Occipital lobe (tissue), 1 donor: ENCODE measurements at regions not wholly inside any gene's neighbourhood (a gene's known extent, or its start where the extent isn't known, plus 50 kb on each side); places are given as distances from the start of the nearest gene placed in this dataset.
"Not testable (repeated sequence)": the region's sequence is repeated elsewhere in the genome, so short reads cannot be mapped to it uniquely, and the experiment has no call there.

Experiments
- DNase-seq: peaks from one replicate; lab custom pipeline; 2025; lab: John Stamatoyannopoulos, UW

DNA sequence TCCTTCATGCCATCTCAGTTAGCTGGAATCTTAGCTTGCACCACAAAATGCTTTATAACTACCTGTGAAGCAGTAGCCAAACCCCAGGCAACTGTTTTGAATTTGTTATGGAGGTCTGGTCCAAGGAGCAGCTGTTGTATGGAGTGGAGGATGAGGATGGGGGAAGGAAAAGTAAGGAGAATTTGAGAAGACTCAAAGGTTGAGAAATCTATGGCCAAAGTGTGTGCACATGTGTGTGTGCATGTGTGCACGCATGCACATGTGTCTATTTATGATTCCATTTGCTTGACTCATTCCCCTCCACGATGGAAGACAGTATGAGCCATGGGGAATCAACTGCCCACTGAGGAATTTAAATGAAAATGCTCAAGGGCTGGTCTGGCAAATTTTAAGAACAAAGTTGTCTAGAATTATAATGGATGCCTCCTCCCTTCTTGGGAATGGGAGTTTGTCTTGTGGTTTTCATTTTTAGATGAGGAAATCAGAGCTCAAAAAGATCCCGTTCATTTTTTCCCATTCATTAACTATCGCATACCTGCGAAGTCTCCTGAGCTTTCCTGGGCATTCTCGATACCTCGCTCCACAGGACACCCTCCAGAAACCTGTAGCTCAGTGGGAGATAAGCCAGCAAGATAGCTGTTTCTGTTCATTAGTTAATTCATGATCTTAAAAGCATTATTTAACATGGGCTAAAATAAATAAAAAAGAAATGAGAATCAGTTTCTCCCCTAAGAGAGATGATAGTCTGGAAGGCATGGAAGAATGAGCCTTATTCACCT is 152.3 kb upstream of the NEDD9 start:
- DNase-seq = no peak

DNA sequence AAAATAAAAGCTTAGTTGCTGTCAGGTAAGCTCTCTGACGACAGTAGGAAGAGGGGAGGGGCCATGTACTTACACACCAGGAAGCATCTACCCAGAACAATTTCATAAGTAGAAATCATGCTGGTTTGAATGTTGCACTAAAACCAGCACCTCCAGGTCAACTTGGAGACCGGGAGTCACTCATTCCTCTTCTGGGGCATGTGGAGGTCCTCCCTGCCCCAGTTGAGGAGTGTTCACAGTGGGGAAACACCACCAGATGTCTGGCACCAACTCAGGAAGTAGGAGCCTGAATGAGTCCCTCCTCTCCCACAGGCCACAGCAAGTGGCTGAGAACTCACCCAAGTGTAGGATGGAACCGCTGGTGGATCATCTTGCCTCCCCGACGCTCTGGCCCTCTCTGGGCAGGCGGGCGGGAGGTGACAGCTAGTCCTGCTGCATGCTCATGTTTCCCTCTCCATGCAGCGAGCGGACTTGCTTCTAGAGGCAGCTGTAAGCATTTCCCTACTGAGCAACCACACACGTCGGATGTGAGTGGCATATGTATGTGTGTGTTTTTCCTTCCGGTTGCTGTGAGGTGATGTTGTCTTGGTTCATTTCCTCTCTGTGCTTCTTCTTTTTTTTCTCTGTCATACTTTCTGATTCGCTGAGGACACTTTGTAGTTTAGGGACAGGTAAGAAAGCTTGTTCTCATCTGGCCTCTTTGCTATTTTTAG is 149.5 kb upstream of the NEDD9 start:
- DNase-seq = no peak

DNA sequence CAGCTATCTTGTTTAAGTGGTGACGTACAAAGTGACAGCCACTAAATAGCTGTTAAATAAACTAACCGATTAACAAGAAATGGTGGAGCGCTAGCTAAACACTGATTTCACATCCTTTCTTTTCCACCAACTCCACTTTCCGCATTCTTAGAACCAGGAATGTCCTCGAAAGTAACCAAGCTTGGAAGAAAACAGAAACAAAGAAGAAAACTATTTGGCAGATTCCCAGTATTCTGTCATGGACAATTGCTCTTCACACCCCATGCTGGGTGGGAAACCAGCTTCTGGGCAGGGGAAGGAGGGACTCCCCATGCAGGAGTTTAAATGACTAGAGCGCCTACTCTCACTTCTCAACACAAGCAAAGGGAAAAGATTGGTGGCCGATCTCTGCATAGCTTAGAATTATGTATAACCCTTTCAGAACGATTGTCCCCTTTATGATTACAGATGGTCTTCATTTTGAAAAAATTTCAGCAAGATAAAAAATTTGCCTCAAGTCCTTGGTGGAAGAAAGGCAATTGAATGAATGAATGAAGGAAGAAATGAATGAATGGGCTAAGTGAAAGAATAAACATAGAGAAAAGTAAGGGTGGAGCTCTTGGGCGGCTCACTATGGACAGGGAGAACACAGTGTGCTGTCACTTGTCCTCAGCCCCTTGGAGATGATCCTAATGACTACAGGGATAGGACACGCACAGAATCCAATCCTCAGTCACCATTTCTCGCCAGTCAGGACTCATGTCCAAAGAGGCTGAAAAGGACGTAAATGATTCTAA is 148.7 kb upstream of the NEDD9 start:
- no peak for DNase-seq

DNA sequence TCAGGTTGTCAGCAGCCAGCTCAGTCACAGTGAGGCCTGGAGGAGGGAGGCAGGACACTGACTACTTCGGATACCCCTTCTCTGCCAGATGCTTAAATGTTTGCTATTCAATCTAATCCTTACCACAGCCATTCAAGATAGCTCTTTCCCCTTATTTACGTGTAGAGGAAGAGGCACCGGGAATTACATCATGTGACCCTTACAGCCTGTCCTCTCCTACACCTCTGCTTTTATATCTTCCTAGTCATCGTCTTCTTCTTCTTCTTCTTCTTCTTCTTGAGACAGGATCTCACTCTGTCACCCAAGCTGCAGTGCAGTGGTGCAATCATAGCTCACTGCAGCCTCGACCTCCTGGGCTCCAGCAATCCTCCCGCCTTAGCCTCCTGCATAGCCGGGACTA is 148.1 kb upstream of the NEDD9 start:
- DNase-seq = no peak

DNA sequence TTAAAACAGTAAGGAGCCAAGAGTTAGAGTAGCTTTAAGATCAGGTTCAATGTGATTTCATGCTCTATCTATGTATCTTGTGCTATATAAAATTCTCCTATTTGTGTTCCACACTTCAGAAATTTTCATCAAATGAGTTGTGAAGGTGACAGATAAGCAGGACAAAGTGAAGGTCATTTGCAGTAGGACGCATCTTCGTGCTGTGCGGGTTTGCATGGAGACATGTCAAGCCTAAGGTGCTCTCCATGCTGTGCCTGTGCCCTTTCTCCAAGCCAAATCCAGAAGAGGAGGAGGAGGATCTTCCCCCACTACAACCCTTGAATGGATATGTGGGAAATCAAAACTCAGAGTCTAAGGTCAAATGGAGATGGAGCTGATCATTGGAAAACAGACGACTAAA is 147.3 kb upstream of the NEDD9 start:
- no peak for DNase-seq

DNA sequence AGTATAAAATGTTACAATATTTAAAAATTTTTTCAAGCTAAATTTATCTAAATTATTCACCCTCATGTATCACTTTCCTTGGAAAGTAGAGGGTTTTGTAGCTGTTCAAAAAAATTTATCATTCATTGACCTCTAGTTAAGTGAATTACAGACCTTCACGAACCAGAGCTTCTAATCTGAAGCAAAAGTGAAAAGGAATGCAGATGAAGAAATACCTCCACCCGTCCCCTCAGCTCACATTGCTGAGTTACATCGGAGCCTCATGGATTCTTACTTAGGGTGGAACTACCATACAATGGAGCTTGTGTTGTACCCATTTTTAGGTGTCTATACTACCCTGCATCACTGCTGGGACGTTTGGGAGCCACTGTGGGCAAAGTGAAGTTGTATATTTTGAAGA is 146.2 kb upstream of the NEDD9 start:
- no peak for DNase-seq

DNA sequence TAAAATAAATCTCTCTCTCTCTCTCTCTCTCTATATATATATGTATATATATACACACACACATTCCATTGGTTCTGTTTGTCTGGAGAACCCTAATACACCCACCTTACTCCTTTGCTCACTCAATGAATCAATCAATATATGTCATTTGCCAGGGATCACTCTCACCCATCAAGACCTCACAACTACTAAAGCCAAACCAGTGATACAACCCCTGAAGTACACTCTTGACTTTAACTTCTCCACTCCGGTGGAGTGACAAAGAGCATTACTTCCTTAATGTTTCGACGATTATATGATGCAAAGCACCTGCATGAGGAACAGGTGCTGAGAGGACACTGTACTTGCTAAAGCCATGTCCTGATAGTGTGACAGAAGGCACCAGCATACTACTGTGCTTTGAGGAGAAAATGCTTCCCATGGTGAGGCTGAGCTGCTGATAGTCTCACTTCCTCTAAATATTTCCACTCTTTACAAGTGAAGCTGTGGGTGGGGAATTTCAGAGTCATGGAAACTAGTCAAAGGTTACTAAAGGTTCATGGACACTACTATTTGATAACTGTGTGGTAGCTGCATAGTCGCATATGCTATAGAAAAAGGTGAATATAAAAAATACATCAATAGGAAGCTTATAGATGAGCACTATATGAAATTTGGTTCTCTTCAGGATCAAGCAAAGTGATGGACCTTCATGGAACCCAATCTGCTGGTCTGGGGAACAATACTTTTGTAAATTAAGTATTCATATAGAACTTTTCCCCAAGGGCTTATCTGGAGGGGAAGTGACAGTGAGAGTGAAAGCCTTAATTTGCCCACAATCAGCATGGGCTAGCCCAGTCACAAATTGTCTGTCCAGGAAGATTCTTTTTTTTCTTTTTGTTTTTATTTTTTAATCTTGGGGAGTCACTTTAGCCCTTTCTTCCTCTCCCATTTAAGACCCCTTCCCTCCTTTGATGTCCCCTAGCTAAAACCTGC is 141.9 kb upstream of the NEDD9 start:
- DNase-seq = no peak

DNA sequence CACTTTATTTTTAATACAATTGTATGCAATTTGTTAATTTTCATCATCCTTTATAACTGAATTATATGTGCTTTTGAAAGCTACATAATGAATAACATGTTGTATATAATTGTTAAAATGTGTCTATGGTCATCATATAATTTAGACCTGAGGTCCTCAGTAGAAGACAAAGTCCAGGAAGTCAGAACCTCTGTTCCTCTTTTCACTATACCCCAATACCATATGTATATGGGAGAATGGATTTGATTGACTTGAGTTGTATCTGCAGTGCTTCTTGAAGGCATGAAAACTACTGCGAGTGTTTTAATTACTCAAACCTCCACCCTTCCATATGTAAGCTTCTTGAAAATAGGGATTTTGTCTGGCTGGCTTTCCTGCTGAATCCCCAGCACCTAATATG is 140.7 kb upstream of the NEDD9 start:
- no peak for DNase-seq

DNA sequence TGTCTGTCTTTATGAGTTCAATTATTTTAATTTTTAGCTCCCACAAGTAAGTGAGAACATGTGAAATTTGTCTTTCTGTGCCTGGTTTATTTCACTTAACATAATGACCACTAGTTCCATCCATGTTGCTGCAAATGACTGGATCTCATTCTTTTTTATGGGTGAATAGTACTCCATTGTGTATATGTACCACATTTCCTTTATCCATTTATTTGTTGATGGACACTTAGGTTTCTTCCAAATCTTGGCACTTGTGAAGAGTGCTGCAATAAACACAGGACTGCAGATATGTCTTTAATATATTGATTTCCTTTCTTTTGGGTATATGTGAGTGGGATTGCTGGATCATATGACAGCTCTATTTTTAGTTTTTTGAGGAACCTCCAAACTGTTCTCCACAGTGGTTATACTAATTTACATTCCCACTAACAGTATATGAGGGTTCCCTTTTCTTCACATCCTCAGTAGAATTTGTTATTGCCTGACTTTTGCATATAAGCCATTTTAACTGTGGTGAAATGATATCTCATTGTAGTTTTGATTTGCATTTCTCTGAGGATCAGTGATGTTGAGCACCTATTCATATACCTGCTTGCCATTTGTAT is 139.8 kb upstream of the NEDD9 start:
- DNase-seq = not testable (repeated sequence)

DNA sequence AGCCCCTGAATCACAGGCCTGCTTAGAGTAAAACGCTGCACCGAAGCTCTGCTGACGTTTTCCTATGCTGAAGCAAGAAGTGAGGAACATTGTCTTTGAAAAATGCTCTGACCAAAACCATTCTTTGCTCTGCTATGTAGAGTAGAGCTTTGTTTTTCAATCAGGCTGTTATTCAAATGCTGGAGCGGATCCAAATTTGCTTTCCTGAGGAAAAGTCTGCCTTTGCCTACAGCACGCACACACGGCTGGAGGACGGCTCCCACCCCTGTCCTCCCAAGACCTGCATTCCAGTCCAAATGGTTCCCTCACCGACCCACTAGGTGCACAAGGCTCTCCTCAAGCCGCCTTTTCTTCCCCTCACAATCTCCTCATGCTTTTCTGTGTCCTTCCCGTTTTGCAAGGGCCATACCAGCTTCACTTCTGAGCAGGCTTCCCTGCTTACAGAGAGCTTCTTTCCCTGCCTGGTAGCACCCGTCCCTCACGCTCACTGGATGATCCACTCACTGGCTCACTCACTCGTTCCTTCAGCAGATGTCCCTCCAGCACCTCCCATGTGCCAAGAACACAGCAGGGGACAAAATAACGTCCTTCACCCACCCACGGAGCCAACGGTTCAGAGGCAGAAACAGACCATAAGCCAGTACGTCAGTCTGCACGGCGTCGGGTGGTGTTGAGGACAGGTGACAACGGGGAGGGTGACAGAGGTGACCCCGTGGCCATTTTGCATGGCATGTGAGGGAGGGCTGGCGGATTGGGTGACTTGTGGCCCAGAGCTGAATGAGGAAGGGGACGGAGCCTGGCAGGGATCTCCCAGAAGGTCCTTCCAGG is 137.9 kb upstream of the NEDD9 start:
- DNase-seq = no peak

DNA sequence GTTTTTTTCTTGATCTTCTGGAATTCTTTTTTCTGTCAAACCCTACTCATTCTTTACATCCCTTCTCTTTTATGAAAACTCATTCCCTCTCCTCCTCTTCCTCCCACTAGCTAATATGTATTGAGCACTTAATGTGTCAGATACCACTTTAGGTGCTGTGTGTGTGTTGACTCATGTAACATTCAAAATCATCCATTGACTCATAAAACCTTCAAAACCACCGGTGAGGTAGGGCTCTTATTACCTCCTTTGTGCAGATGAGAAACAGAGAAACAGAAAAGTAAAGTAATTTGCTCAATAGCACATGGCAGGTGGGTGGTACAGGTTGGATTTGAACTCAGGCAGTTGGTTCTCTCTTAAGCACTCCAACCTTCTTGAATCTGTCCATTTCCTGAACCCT is 136.3 kb upstream of the NEDD9 start:
- no peak for DNase-seq

DNA sequence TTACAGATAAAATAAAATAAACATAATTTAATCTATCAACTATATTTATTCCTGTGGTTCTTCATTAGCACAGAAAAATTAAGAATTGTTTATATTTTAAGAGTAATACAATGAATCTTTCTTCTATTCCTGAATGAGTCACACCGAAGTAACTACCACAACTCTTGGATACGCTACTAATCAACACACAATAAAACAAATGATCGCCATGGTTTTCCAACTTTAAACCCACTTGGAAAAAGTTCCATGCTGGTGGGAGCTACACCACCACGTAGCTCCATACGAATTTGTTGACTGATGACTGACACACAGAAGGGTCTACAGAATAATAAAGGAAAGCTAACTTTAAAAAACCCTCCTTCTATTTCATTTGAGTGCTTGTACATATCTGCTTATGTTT is 135.8 kb upstream of the NEDD9 start:
- DNase-seq = no peak

DNA sequence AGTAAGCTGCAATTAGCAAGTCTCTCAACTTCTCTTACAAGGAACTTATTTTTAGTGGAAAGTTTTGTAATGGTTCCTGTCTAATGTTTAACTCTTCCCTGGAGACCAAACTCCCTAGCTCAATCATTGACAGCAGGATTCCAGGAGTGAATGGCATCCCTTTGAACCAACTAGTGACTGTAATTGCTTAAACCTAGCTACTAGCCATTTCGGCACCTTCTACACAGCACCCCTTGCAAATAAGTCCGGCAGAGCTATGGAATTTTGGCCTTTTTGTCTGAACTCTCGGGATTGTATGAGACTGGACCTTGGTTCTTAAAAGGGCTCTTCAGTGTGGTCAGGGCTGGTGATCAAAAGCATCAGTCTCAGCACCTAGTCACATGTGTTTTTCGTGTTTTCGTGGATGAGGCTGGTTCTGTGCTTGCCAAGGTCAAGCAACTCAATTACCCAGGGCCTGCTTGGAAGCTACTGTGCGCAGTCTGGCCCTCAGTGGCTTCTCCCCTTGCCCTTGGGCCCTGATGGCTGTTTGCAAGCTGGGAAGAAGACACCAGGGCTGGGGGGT is 135.3 kb upstream of the NEDD9 start:
- no peak for DNase-seq

DNA sequence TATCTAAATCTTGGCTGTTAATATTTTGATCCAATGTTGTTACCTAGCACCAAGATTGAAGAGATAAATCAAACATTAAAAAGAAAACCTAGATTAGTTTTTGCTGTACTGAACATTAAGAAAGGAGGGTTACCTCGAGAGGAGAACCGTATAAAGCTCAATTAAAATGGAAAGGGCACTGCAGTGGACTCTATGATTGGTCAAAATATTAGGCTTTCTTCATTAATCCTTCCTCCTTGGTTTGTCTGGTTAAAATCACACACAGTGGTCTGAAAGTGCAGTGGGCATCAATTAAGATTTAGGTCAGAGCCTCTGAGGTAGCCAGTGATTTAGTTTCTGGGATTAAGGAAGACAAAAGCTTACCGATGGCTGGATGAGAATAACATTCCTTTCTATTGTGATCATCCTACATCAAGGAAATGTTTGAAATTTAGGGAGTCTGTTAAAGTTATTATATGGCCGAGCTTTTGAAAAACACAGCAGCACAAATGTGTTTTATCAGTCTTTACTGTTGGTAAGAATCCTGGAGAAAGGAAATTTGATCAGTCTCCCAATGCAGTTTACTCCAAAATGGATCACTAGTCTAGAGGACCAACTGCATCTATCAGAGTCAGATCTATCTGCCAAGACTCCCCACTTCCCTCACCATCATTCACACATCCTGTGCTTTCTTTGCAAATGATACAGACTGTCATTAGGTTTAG is 134.6 kb upstream of the NEDD9 start:
- no peak for DNase-seq

DNA sequence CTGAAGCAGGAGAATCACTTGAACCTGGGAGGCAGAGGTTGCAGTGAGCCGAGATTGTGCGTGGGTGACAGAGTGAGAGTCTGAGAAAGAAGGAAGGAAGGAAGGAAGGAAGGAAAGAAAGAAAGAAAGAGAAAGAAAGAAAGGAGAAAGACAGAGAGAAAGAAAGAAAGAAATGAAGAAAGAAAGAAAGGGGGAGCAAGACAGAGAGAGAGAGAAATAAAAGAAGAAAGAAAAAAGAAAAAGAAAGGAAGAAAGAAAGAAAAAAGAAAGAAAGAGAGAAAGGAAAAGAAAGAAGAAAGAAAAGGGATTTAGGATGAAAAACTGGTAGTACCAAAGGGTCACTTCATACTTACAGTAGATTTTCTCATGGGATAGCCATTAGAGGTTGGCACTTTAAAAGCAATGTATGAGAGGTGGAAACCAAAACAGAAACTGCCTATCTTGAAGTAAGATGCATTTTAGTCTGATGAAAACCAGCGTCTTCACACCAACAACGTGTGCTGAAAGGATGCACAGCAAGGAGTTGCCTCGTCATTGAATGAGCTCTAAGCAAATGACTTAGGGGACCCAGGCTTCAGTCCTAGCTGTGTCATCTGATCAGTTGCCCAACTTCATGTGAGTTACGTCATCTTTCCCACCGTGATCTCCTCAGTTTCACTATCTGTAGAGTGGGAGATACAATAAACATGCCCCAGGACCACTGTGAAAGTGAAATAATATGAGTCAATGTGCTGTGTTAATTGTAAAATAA is 133.9 kb upstream of the NEDD9 start:
- no peak for DNase-seq

DNA sequence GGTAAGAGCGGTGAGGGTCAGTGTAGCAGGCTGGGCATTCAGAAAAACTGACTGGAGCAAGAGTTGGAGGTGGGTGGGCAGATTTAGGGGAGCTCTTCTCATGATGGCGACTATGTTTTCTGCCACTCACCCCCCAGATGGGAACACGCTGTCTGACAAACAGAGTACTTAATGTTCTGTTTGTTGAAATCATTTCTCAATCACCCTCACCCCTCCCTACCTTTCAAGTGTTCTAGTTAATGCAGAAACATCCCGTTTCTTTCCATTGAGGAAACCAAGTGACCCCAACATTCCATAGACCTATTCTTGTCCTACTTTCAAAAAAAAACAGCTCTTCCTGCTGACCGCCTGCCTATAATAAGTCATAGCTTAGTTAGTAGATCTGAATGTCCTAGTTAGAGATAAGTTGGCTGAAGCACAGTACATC is 132.5 kb upstream of the NEDD9 start:
- no peak for DNase-seq

DNA sequence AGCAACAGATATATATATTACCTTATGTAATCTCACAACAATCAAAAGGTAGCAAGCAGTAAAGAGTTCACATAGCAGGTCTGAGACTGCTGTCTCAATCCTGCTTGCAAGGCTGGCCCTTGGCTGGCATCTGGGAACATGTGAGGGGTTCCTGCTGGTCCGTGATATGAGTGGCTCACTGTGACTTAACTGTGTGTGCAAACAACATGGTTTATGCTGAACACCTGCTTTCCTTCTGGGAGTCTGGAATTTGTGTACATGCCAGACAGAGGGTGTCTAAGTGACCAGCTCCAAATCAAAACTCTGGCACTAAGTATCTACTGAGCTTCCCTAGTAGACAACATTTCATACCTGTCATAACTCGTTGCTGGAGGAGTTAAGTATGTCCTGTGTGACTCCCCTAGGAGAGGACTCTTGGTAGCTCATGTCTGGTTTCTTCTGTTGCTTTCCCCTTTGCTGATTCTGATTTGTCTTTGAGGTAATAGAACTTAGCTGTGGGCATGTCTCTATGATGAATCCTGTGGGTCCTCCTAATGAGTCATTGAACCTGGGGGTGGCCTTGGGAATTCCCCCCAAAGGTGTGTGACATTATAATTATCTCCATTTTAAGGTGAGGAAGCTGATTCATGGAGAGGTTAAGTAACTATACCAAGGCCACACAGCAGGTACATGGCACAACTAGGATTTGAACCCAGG is 131.6 kb upstream of the NEDD9 start:
- DNase-seq = no peak

DNA sequence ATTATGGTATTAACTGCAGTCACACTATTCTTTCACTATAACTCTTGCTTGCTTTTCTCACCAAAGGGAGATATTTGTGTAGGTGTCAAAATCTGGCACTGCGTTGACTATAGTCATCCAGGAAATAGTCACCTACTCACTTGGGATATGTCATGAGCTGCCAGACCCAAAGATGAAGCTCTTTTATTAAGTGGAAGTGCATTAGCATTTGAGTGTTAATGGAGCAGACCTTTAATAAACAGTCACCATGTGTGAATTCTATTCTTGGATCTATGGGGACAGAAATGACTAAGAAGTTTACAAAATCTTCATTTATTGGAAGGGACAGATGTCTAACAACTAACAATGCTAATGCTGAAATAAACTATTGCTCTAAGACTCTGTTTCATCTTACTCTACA is 130.1 kb upstream of the NEDD9 start:
- DNase-seq = no peak
